ENCODE measurements at regions not wholly inside any gene's neighbourhood (a gene's known extent, or its start where the extent isn't known, plus 50 kb on each side); places are given as distances from the start of the nearest gene placed in this dataset.

DNA sequence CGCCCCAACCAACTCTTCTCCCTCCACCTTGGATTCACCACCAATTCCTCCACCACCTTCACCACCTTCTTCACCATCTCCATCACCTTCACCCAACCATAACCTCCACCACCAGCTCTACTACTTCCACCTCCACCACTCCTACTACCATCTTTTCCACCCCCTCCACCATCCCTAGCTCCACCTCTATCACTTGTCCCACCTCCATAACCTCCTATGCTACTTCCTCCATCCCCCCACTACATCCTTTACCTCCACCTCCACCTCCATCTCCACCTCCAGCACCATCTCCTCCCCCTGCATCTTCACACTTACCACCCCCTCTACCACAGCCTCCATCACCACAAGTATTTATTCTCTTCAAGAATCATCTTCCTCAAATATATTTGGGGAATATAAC, 254.9 kb upstream of the EGLN3 start:
- Histone ChIP-seq H3K79me2 (ENCODE audit: insufficient read depth, low read length) (no peaks in the 10 kb centered on the region), H3K27me3 (ENCODE audit: control insufficient read depth in 1 of 2, insufficient read depth in 2 of 2, low read length in 2 of 2) (peaks cover 0 to 3% of the 10 kb centered on the region in 2 experiments; a peak in 1 of 5 replicates), H3K4me2 (ENCODE audit: low read depth, low read length) (no peak overlapping the region), H3K4me1 (ENCODE audit: insufficient read depth, low read length) (no peaks in the 10 kb centered on the region), H3K36me3 (replicated peaks in 1 of 2; ENCODE audit: control insufficient read depth in 1 of 2, insufficient read depth in 2 of 2, low read length in 2 of 2) (no peaks in the 10 kb centered on the region), H4K20me1 (ENCODE audit: insufficient read depth, low read length) (no peaks in the 10 kb centered on the region), H3K27ac (ENCODE audit: extremely low read length, insufficient read depth, low read length) (no peak overlapping the region), H3K9ac (ENCODE audit: insufficient read depth, low read depth, low read length) (no peak overlapping the region), H2AFZ (ENCODE audit: low read length) (no peak overlapping the region), H3K4me3 (replicated peaks in 1 of 3; ENCODE audit: insufficient read depth in 1 of 3, low read depth in 2 of 3, low read length in 3 of 3) (no peak overlapping the region), H3K9me3 (ENCODE audit: low read length) (peaks cover 4% of the 10 kb centered on the region; the same call in 1 of the 2 replicates)
- in situ Hi-C loops (cut with HindIII; ENCODE audit: extremely low pct_ligation_motif_present, low pct_unique_long_range_greater_than_20kb), result no loop called here
- intact Hi-C loops (cut with micrococcal nuclease; ENCODE audit: unreplicated experiment), result no loop called here
- no peak for FAIRE-seq
- WGBS (ENCODE audit: low lambda C conversion rate), result 36% methylated on average over 1 of the region's 1 CpG
- ChIA-PET POLR2A (no interaction called here), CTCF (ENCODE audit: low intra/inter-chr PET ratio, low total read pairs) (no interaction called here)
- no TSS peak for BruUV-seq (replicated peaks)
- DNase-seq (ENCODE audit: low spot score), result no peak
- ATAC-seq, result no peak
- TF ChIP-seq ZNF350 (CRISPR knock-in tag; IDR thresholded peaks at IDR 0.05; ENCODE audit: borderline replicate concordance, low read depth) (no peak), LCORL (IDR thresholded peaks at IDR 0.05) (peak; percentile 27; the same call in 1 of the 2 replicates), LCORL (CRISPR knock-in tag; IDR thresholded peaks at IDR 0.05) (no peak), FOXP1 (IDR thresholded peaks at IDR 0.05) (peak; percentile 11; the same call in 1 of the 2 replicates), FOXP1 (CRISPR knock-in tag; IDR thresholded peaks at IDR 0.05) (no peak), NBN (conservative IDR thresholded peaks at IDR 0.05) (peak; percentile 75; the same call in 1 of the 2 replicates), SOX6 (IDR thresholded peaks at IDR 0.05) (peak; percentile 56; the same call in 1 of the 2 replicates), SOX6 (CRISPR knock-in tag; IDR thresholded peaks at IDR 0.05) (no peak), PLRG1 (conservative IDR thresholded peaks at IDR 0.05) (0 out of 2 replicates have a peak, but pooled peaks have one; percentile 4), REL (CRISPR knock-in tag; conservative IDR thresholded peaks at IDR 0.05) (no peak), FOXK2 (IDR thresholded peaks at IDR 0.05) (peak; percentile 46; the same call in 1 of the 2 replicates), IKZF1 (IDR thresholded peaks at IDR 0.05) (peak; percentile 93; the same call in 1 of the 2 replicates), NONO (IDR thresholded peaks at IDR 0.05) (peak; percentile 49; the same call in 1 of the 2 replicates), NONO (CRISPR knock-in tag; conservative IDR thresholded peaks at IDR 0.05) (no peak), PHB2 (IDR thresholded peaks at IDR 0.05; ENCODE audit: partially characterized antibody) (peak; percentile 86), RAD51 (IDR thresholded peaks at IDR 0.05; ENCODE audit: borderline replicate concordance) (peak; percentile 21; the same call in 1 of the 2 replicates), ZFP36L1 (CRISPR knock-in tag; IDR thresholded peaks at IDR 0.05) (no peak), FOXA1 (IDR thresholded peaks at IDR 0.05) (peak; percentile 66), FOXA1 (CRISPR knock-in tag; IDR thresholded peaks at IDR 0.05) (no peak)
- TF ChIP-seq, protein P1, sequence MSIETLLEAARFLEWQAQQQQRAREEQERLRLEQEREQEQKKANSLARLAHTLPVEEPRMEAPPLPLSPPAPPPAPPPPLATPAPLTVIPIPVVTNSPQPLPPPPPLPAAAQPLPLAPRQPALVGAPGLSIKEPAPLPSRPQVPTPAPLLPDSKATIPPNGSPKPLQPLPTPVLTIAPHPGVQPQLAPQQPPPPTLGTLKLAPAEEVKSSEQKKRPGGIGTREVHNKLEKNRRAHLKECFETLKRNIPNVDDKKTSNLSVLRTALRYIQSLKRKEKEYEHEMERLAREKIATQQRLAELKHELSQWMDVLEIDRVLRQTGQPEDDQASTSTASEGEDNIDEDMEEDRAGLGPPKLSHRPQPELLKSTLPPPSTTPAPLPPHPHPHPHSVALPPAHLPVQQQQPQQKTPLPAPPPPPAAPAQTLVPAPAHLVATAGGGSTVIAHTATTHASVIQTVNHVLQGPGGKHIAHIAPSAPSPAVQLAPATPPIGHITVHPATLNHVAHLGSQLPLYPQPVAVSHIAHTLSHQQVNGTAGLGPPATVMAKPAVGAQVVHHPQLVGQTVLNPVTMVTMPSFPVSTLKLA (IDR thresholded peaks at IDR 0.05), result 0 out of 2 replicates have a peak, but pooled peaks have one; percentile 12
- TF ChIP-seq, protein P2, sequence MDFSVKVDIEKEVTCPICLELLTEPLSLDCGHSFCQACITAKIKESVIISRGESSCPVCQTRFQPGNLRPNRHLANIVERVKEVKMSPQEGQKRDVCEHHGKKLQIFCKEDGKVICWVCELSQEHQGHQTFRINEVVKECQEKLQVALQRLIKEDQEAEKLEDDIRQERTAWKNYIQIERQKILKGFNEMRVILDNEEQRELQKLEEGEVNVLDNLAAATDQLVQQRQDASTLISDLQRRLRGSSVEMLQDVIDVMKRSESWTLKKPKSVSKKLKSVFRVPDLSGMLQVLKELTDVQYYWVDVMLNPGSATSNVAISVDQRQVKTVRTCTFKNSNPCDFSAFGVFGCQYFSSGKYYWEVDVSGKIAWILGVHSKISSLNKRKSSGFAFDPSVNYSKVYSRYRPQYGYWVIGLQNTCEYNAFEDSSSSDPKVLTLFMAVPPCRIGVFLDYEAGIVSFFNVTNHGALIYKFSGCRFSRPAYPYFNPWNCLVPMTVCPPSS (IDR thresholded peaks at IDR 0.05), result peak; percentile 95; the same call in 1 of the 2 replicates

All from HepG2 (cell line).